ENCODE measurements at regions not wholly inside any gene's neighbourhood (a gene's known extent, or its start where the extent isn't known, plus 50 kb on each side); places are given as distances from the start of the nearest gene placed in this dataset.

- Histone ChIP-seq H3K27ac (no peak overlapping the region), H3K4me3 (no peak overlapping the region), H3K4me1 (no peaks in the 10 kb centered on the region), H3K36me3 (no peaks in the 10 kb centered on the region), H3K27me3 (no peaks in the 10 kb centered on the region), H3K9me3 (no peaks in the 10 kb centered on the region)
- no peak for DNase-seq
- no peak for TF ChIP-seq POLR2A (IDR thresholded peaks at IDR 0.05)
- no peak for TF ChIP-seq CTCF (IDR thresholded peaks at IDR 0.05)
- intact Hi-C loops (cut with DNase I; ENCODE audit: low total_unique reads): no loop called here
These were observed 167.1 kb downstream of the ADAMTS15 start for GRCh38 chr11:130615561-130615960.

- no peaks in the 10 kb centered on the region for H3K9me3 ChIP-seq
- H3K4me1 ChIP-seq: no peaks in the 10 kb centered on the region
- no peaks in the 10 kb centered on the region for H3K27me3 ChIP-seq
- intact Hi-C loops (cut with DNase I; ENCODE audit: low total_unique reads): no loop called here
- DNase-seq: no peak
- no peaks in the 10 kb centered on the region for H3K36me3 ChIP-seq
- TF ChIP-seq CTCF (IDR thresholded peaks at IDR 0.05) (no peak), POLR2A (IDR thresholded peaks at IDR 0.05) (no peak)
- no peak overlapping the region for H3K4me3 ChIP-seq
- H3K27ac ChIP-seq: no peak overlapping the region
These were observed 168.1 kb downstream of the ADAMTS15 start for GRCh38 chr11:130616573-130616972.

- Histone ChIP-seq H3K9me3 (no peaks in the 10 kb centered on the region), H3K4me3 (no peak overlapping the region), H3K27ac (no peak overlapping the region), H3K27me3 (no peaks in the 10 kb centered on the region), H3K36me3 (no peaks in the 10 kb centered on the region), H3K4me1 (no peaks in the 10 kb centered on the region)
- intact Hi-C loops (cut with DNase I; ENCODE audit: low total_unique reads): no loop called here
- TF ChIP-seq CTCF (IDR thresholded peaks at IDR 0.05) (no peak), POLR2A (IDR thresholded peaks at IDR 0.05) (no peak)
- no peak for DNase-seq
These were observed 168.6 kb downstream of the ADAMTS15 start for GRCh38 chr11:130617001-130617400.

GRCh38 chr11:130620548-130620947 is 172.1 kb downstream of the ADAMTS15 start:
- TF ChIP-seq CTCF (IDR thresholded peaks at IDR 0.05) (no peak), POLR2A (IDR thresholded peaks at IDR 0.05) (no peak)
- no peaks in the 10 kb centered on the region for H3K27me3 ChIP-seq
- no peak overlapping the region for H3K4me3 ChIP-seq
- no peaks in the 10 kb centered on the region for H3K4me1 ChIP-seq
- no peak for DNase-seq
- intact Hi-C loops (cut with DNase I; ENCODE audit: low total_unique reads): no loop called here
- H3K27ac ChIP-seq: no peak overlapping the region
- H3K36me3 ChIP-seq: no peaks in the 10 kb centered on the region
- no peaks in the 10 kb centered on the region for H3K9me3 ChIP-seq

GRCh38 chr11:130622141-130622542 is 173.7 kb downstream of the ADAMTS15 start:
- TF ChIP-seq CTCF (IDR thresholded peaks at IDR 0.05) (no peak), POLR2A (IDR thresholded peaks at IDR 0.05) (no peak)
- Histone ChIP-seq H3K36me3 (no peaks in the 10 kb centered on the region), H3K4me3 (no peak overlapping the region), H3K27ac (no peak overlapping the region), H3K4me1 (no peaks in the 10 kb centered on the region), H3K27me3 (no peaks in the 10 kb centered on the region), H3K9me3 (no peaks in the 10 kb centered on the region)
- intact Hi-C loops (cut with DNase I; ENCODE audit: low total_unique reads): no loop called here
- no peak for DNase-seq

Data from uterus (tissue), 3 donors.